ENCODE measurements at regions not wholly inside any gene's neighbourhood (a gene's known extent, or its start where the extent isn't known, plus 50 kb on each side); places are given as distances from the start of the nearest gene placed in this dataset.

DNA sequence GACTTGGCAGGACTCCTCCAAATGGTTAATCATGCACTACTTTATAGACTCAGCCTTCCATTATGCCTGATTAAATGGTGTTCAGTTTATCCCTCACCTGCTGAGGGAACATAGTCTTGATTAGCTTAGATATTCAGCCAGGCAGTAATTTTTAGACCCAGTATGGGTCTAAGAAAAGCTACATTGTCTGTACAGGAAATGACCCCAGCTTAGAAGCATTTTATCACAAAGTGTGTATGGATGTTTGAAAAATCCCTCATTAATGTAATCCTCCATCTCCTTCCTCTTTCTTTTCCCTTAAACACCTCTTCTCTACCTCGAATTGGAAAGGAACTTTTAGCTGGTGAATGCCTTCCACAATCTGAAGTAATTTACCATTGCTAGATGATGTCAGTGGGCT is 252.2 kb upstream of the BMP2 start:
- Histone ChIP-seq H3K4me1 (ENCODE audit: control insufficient read depth, insufficient read depth, low read length) (no peaks in the 10 kb centered on the region), H3K27ac (ENCODE audit: control insufficient read depth, insufficient read depth) (no peak overlapping the region), H3K9ac (ENCODE audit: control insufficient read depth, insufficient read depth, low read length) (no peak overlapping the region), H3K36me3 (ENCODE audit: control insufficient read depth in 2 of 2, insufficient read depth in 2 of 2, low read length in 1 of 2) (no peaks in the 10 kb centered on the region), H3K4me3 (no peak overlapping the region), H3K9me3 (replicated peaks; ENCODE audit: control insufficient read depth, insufficient read depth, low read length) (no peaks in the 10 kb centered on the region), H3K79me2 (ENCODE audit: control insufficient read depth, insufficient read depth, low read length) (no peaks in the 10 kb centered on the region), H4K20me1 (ENCODE audit: control insufficient read depth, insufficient read depth) (no peaks in the 10 kb centered on the region), H2AFZ (ENCODE audit: control insufficient read depth, low read depth, low read length) (no peak overlapping the region), H3K27me3 (replicated peaks in 1 of 2; ENCODE audit: control insufficient read depth in 2 of 2, insufficient read depth in 2 of 2, low read length in 1 of 2) (no peaks in the 10 kb centered on the region), H3K4me2 (ENCODE audit: control insufficient read depth, insufficient read depth) (no peak overlapping the region)
- WGBS (ENCODE audit: insufficient coverage, insufficient replicate concordance, low lambda C conversion rate, missing lambda C conversion rate) = 0% methylated on average over 1 of the region's 1 CpG
- CTCF ChIA-PET = interaction anchor here (1.2 to 1.3 kb wide), 2 partner anchors 9 to 16 kb away, joined by 5 to 7 read pairs; no protein-coding TSS in a partner anchor
- intact Hi-C loops (cut with micrococcal nuclease; ENCODE audit: unreplicated experiment) = no loop called here
- no peak for TF ChIP-seq FOS (IDR thresholded peaks at IDR 0.05; ENCODE audit: borderline replicate concordance, extremely low read depth, insufficient read length)
- no peak for TF ChIP-seq KLF5 (IDR thresholded peaks at IDR 0.05; ENCODE audit: partially characterized antibody)
- TF ChIP-seq, protein P1, sequence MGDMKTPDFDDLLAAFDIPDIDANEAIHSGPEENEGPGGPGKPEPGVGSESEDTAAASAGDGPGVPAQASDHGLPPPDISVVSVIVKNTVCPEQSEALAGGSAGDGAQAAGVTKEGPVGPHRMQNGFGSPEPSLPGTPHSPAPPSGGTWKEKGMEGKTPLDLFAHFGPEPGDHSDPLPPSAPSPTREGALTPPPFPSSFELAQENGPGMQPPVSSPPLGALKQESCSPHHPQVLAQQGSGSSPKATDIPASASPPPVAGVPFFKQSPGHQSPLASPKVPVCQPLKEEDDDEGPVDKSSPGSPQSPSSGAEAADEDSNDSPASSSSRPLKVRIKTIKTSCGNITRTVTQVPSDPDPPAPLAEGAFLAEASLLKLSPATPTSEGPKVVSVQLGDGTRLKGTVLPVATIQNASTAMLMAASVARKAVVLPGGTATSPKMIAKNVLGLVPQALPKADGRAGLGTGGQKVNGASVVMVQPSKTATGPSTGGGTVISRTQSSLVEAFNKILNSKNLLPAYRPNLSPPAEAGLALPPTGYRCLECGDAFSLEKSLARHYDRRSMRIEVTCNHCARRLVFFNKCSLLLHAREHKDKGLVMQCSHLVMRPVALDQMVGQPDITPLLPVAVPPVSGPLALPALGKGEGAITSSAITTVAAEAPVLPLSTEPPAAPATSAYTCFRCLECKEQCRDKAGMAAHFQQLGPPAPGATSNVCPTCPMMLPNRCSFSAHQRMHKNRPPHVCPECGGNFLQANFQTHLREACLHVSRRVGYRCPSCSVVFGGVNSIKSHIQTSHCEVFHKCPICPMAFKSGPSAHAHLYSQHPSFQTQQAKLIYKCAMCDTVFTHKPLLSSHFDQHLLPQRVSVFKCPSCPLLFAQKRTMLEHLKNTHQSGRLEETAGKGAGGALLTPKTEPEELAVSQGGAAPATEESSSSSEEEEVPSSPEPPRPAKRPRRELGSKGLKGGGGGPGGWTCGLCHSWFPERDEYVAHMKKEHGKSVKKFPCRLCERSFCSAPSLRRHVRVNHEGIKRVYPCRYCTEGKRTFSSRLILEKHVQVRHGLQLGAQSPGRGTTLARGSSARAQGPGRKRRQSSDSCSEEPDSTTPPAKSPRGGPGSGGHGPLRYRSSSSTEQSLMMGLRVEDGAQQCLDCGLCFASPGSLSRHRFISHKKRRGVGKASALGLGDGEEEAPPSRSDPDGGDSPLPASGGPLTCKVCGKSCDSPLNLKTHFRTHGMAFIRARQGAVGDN (IDR thresholded peaks at IDR 0.05) = no peak
- no peak for TF ChIP-seq BMI1 (IDR thresholded peaks at IDR 0.05; ENCODE audit: borderline replicate concordance)
- TF ChIP-seq NFYB (IDR thresholded peaks at IDR 0.05; ENCODE audit: insufficient read depth, low read depth, low read length) = no peak
- TF ChIP-seq SMC3 (IDR thresholded peaks at IDR 0.05; ENCODE audit: borderline replicate concordance, low read length) = no peak
- TF ChIP-seq TCF12 (IDR thresholded peaks at IDR 0.05; ENCODE audit: low read depth, low read length) = no peak
- ATAC-seq (no peak), FAIRE-seq (no peak), DNase-seq (ENCODE audit: low read depth, low spot score) (no peak)
- POLR2A ChIA-PET = interaction anchor here (0.7 kb wide), 1 partner anchor 59 kb away, joined by 5 read pairs; no protein-coding TSS in a partner anchor
- RAD21 ChIA-PET (ENCODE audit: unreplicated experiment) = no interaction called here
- SMC1A ChIA-PET (ENCODE audit: uncharacterized antibody, unreplicated experiment) = interaction anchor here (1.0 to 1.3 kb wide), 4 partner anchors 9 to 203 kb away, joined by 3 to 4 read pairs (median 4); no protein-coding TSS in a partner anchor
- no TSS peak for BruUV-seq (replicated peaks)
- in situ Hi-C loops (cut with MboI) = no loop called here

All from GM12878 (cell line).